H1 (cell line): ENCODE measurements at regions not wholly inside any gene's neighbourhood (a gene's known extent, or its start where the extent isn't known, plus 50 kb on each side); places are given as distances from the start of the nearest gene placed in this dataset.

ENCODE experiments used
- ATF2 ChIP-seq: IDR thresholded peaks from 2 replicates; pipeline ENCODE4 v1.6.1; 2012; ENCODE audit warnings: low read length, inconsistent platforms
- BRCA1 ChIP-seq: IDR thresholded peaks from 2 replicates; pipeline ENCODE4 v1.6.1; 2012; ENCODE audit warnings: low read depth, low read length, improper control_type of control experiment
- CHD2 ChIP-seq: IDR thresholded peaks from 2 replicates; pipeline ENCODE4 v1.6.1; 2012; ENCODE audit warnings: low read length, improper control_type of control experiment
- CTCF ChIP-seq, 3 experiments: IDR thresholded peaks; 1 replicate in 2 of 3; 2 replicates in 1 of 3; pipeline versions ENCODE4 v1.5.1 to v1.6.1; 2011; ENCODE audit warnings: low read length in 3 of 3, mild to moderate bottlenecking in 3 of 3, inconsistent platforms in 2 of 3, low read depth in 1 of 3, moderate library complexity in 1 of 3; ENCODE audit not compliant: insufficient read depth in 1 of 3; ENCODE audit errors: control extremely low read depth in 1 of 3
- EZH2 ChIP-seq: fragments of 200-600 bp; sonication (generic); IDR thresholded peaks from 2 replicates; pipeline ENCODE4 v1.7.1; 2012; ENCODE audit warnings: low read depth, mild to moderate bottlenecking, moderate library complexity, low read length, inconsistent platforms; ENCODE audit not compliant: severe bottlenecking
- FOSL1 ChIP-seq: IDR thresholded peaks from 2 replicates; pipeline ENCODE4 v1.6.1; 2011; ENCODE audit warnings: mild to moderate bottlenecking, low read depth, low read length, moderate library complexity; ENCODE audit not compliant: insufficient read depth
- JUND ChIP-seq: IDR thresholded peaks from 2 replicates; pipeline ENCODE4 v1.6.1; 2011; ENCODE audit warnings: mild to moderate bottlenecking, improper control_type of control experiment, low read length
- MAX ChIP-seq: IDR thresholded peaks from 2 replicates; pipeline ENCODE4 v1.6.1; 2012; ENCODE audit warnings: inconsistent platforms
- POLR2A ChIP-seq, 2 experiments: IDR thresholded peaks; 1 replicate in 1 of 2; 2 replicates in 1 of 2; pipeline ENCODE4 v1.6.1; 2011; ENCODE audit warnings: low read depth in 2 of 2, low read length in 2 of 2, mild to moderate bottlenecking in 2 of 2; ENCODE audit errors: control extremely low read depth in 1 of 2
- POLR2AphosphoS5 ChIP-seq: IDR thresholded peaks from 2 replicates; pipeline ENCODE4 v1.6.1; 2011; ENCODE audit warnings: low read depth, low read length
- RFX5 ChIP-seq: IDR thresholded peaks from 2 replicates; pipeline ENCODE4 v1.6.1; 2011; ENCODE audit warnings: low read depth, low read length, improper control_type of control experiment, borderline replicate concordance
- SAP30 ChIP-seq: fragments of 300-600 bp; sonication (generic); IDR thresholded peaks from 2 replicates; pipeline ENCODE4 v1.7.1; 2012; ENCODE audit warnings: low read length, moderate library complexity, mild to moderate bottlenecking, inconsistent platforms; ENCODE audit not compliant: insufficient read depth, insufficient replicate concordance
- TCF12 ChIP-seq: IDR thresholded peaks from 2 replicates; pipeline ENCODE4 v1.6.1; 2011; ENCODE audit warnings: low read depth, mild to moderate bottlenecking, low read length

GRCh38 chr18:14916851-14917250 lies 168.9 kb downstream of the ANKRD30B start:
- no peak for TF ChIP-seq RFX5
- TF ChIP-seq CTCF (IDR thresholded peaks at IDR 0.05; ENCODE audit: control extremely low read depth in 1 of 3, insufficient read depth in 1 of 3, low read depth in 1 of 3, low read length in 3 of 3), result no peak
- TF ChIP-seq CHD2, result no peak
- TF ChIP-seq MAX, result no peak
- no peak for TF ChIP-seq POLR2A (IDR thresholded peaks at IDR 0.05; ENCODE audit: control extremely low read depth in 1 of 2, low read depth in 2 of 2, low read length in 2 of 2)
- no peak for TF ChIP-seq EZH2
- TF ChIP-seq SAP30, result no peak
- TF ChIP-seq BRCA1, result no peak
- TF ChIP-seq JUND, result no peak
- no peak for TF ChIP-seq TCF12
- no peak for TF ChIP-seq POLR2AphosphoS5
- TF ChIP-seq FOSL1, result no peak
- TF ChIP-seq ATF2, result no peak
